Activated T-cell treated with anti-CD3 and anti-CD28 coated beads, Interleukin-2, amount 50 U/mL, for 48 hours (primary cell): ENCODE measurements at regions not wholly inside any gene's neighbourhood (a gene's known extent, or its start where the extent isn't known, plus 50 kb on each side); places are given as distances from the start of the nearest gene placed in this dataset.

Experiments used
- DNase-seq, 2 experiments: peaks; one replicate each; pipeline ENCODE4 v3.0.0-alpha.2; 2020

- DNase-seq: no peak
Measured at GRCh38 chr9:1713841-1714240, 301.3 kb upstream of the SMARCA2 start.

DNA sequence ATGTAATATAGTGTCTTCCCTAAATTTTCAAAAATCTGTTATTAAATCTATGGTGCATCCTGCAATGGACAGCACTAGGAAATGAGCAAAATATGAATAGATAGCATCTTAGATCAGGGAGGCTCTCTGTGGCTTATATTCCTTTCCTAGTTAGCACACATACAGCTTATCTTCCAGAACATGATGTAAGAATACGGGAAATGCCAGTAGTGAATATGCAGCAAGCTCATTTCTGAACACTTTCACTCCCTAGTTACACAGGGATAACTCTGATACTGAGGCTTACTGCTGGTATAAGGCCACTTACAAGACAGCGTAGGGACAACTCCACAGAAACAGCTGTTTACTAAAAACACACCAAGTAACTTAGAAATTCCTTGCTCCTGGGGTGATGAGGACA lies 297.3 kb upstream of the SMARCA2 start:
- DNase-seq: no peak

- no peak for DNase-seq
Measured at GRCh38 chr9:1718836-1719235, 296.3 kb upstream of the SMARCA2 start.

DNA sequence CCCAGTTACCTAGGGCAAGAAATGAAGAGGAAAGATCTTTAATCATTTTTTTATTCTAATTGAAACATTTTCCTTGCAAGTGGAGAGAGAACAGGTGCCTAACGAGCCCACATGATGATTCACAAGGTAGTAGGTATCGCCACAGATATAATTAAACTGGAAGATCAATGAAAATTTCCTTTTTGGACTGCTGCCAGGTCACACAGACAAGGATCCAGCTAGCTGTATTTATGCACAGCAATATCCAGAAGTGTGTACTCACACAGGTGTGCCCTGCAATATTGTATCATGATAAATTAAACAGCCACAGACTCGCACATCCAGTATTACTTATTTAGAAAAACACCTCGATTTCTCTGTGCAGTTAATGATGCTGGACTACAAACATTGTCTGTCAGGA lies 294.0 kb upstream of the SMARCA2 start:
- DNase-seq: no peak

- DNase-seq: no peak
Measured at GRCh38 chr9:1722404-1722803, 292.7 kb upstream of the SMARCA2 start.

DNA sequence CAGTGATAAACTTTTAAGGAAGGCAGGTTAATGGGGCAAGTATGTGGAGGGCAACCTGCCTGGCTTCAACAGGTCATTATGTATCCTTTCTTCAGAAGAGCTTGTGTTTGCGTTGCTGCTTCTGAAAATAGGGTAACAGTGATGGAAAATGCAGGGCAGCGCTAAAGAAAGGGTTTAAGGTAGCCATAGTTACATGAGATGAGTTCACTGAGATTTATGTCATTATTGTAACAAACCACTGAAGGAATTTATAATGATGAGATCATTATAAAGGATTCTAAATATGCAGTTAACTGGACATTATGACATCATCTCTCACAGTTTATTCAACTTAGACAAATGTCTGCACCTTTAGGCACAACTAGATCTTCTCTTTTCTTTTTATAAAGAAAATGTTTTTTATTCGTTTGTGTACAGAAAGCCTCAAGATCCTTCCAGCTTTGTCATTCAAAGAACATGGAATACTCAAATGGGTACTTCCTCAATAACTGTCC lies 291.6 kb upstream of the SMARCA2 start:
- DNase-seq: no peak

GRCh38 chr9:1726993-1727759 lies 288.0 kb upstream of the SMARCA2 start:
- DNase-seq: no peak

GRCh38 chr9:1729631-1730030 lies 285.5 kb upstream of the SMARCA2 start:
- no peak for DNase-seq

DNA sequence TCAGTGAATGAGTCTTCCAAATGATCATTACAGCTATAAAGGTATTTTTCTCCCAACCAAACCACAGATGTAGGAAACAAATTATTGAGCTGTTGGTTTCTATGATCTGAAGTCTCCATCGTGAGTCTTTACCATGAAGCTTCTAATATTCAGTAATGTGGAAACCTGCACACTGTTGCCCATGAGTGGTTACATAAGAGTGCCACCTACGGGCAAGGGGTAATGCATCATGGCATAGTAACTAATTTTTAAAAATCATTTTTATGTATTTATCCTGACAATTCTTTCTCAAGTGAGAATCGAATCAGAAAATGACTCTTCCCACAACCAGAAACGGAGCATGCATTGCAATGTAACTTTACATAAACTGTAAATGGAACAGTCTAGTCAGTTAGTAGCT lies 282.5 kb upstream of the SMARCA2 start:
- no peak for DNase-seq

GRCh38 chr9:1738511-1739100 lies 276.5 kb upstream of the SMARCA2 start:
- no peak for DNase-seq

DNA sequence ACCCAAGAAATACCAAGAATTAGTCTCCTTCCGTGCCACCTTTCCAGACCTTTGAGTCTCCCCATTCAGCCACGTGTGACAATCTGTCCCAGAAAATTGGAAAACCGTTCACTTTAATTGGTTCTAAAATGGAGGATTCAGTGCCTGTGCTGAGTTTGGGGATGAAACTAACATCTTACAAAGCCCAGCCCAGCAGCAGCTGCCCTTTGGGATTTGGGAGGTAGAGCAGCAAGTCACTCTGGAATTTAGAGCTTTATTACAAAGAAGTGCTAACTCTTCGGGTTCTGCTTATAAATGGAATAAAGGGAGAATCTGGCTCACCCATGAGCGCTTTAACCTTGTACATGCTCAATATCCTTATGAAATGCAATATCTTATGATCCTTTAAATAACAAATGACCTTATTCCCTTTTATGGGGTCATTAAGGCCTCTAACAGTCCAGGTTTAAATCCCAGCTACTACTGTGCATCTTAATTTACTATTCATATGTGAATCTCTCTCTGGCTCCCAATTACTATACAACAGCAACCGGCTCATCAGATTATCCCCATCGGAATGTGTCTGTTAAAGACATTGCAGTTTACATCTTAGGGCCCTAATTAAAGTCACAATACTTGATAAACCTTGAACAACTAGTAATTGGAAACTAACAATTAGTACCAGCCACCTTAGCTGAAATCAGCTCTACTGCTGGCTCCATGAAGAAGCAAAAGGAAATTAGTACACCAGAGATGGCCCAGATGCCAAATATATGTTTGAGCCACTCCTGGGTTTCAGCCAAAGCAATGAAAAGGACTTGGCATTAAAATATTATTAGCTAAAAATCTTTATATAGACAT lies 271.8 kb upstream of the SMARCA2 start:
- DNase-seq: no peak

GRCh38 chr9:1745980-1746379 lies 269.2 kb upstream of the SMARCA2 start:
- DNase-seq: no peak

DNA sequence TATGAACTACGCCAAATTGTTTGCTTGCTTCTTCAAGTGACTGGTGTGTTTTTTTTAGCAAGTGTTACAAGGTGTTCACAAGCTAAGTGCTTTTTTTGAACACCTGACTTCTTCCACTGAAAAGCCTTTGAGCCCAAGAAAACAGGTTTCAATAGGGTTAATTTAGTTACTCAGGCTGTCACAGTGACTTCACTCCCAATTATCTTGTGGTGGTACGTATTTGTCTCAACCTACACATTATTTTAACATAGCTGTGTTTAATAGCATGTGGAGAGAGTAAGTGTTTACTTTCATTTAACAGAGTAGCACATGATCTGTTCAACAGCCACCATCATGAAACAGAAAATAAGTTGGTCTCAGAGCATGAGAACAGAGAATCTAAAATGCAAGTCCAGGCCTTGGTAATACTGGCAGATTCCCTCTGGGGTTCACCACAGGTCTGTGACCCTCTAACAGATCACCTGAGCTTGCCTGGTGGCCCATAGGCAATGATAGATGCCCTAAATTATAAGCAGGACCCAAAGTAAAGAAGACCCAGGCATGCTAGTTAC lies 267.7 kb upstream of the SMARCA2 start:
- no peak for DNase-seq

GRCh38 chr9:1748407-1748806 lies 266.7 kb upstream of the SMARCA2 start:
- no peak for DNase-seq

DNA sequence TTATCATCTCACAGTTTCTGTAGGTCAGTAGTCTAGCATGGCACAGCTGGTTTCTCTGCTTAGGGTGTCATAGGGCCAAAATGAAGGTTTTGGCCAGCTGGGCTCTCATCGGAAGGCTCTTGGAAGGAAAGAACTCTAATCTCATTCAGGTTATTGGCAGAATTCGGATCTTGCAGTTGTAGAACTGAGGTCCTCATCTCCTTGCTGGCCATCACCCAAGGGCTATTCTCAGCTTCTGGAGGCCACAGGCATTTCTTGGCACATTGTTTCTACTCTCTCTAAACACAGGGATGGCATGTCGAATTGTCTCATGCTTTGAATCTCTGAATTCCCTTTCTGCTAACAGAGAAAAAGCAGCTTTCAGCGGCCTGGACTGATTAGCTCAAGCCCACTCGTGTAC lies 258.0 kb upstream of the SMARCA2 start:
- no peak for DNase-seq

DNA sequence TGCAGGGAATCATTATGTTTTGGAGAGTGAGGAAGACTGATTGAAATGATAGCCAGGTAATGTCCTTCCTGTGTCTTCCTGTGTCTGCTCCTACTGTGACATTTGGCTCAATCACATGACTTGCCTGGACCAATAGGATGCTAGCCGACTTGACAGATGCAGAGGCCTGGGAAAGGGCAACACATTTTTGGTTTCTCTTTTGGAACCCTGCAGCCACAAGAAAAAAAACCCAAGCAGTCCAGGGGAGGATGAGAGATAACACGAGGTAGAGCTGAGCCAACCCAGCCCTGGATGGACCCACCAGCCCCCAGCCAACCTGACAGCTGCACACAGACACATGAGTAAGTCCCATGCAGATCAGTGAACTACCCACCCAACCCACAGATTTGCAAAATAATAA lies 256.1 kb upstream of the SMARCA2 start:
- DNase-seq: no peak

DNA sequence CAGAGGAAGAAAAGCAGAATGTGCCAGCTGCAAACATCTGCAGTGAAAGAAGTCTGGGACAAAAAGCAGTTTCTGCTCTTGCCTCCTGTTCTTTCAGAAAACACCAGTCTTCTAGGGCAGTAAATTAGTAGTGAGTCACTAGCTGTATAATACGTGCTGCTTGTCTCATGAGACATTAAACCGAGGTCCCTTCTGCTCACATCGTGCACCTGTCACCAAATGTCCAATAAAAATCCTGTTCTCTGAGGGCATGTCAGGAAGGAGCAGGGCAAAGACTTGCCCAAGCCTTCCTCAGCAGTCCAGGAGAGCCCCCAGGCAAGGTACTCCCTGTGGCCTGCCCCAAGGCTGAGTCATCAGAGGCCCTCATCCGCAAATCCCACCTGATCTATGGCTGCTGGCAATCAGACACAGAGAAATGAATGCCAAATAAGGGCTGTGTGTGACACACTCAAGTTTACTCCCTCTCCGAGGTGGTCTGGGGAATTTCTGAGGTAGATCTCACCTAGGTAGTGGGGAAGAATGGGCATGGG lies 255.3 kb upstream of the SMARCA2 start:
- no peak for DNase-seq

- no peak for DNase-seq
Measured at GRCh38 chr9:1761807-1762206, 253.3 kb upstream of the SMARCA2 start.

GRCh38 chr9:1766042-1766441 lies 249.1 kb upstream of the SMARCA2 start:
- DNase-seq: no peak

- no peak for DNase-seq
Measured at GRCh38 chr9:1768561-1768960, 246.6 kb upstream of the SMARCA2 start.

DNA sequence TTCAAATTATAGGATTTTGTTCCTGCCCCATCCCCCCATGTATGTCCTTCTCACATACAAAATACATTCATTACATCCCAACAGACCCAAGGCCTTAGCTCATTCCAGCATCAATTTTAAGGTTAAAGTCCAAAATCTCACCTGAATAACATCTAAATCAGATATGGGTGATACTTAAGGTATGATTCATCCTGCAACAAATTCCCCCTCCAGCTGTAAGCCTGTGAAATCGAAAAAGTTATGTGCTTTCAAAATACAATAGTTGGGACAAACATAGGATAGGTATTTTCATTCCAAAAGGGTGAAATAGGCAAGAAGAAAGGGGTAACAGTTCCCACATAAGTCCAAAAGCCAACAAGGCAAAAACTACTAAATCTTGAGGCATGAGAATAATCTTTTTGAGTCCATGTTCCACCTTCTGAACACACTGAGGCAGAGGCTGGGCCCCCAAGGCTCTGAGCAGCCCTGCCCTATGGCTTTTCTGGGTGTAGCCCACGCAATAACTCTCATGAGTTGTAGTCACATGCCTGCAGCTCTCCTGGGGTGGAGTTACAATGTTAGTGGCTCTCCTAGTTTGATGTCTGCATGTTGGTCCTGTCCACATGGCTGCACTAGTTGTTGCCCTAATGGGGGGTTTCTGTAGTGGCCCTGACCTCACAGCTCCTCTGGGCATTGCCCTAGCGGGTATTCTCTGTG lies 243.9 kb upstream of the SMARCA2 start:
- no peak for DNase-seq

DNA sequence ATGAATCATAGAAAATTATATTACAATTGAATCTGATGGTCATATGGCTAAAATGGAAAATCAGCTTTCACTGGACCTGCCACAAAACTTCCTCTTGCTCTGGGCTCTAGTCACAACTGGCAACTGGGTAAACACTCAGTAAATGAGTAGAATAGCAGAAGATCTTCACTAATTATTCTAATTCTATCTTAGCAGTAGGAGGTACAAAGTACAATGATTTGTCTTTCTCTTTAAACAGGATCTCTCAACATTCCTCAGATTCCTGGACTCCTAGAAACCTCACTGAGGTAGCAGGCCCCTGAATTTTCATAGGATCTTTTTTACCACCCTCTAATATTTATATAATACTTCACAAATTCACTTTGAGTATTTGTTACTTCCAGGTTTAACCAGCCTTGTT lies 239.9 kb upstream of the SMARCA2 start:
- no peak for DNase-seq

- no peak for DNase-seq
Measured at GRCh38 chr9:1776668-1777067, 238.5 kb upstream of the SMARCA2 start.
